ENCODE measurements at regions not wholly inside any gene's neighbourhood (a gene's known extent, or its start where the extent isn't known, plus 50 kb on each side); places are given as distances from the start of the nearest gene placed in this dataset.

GRCh38 chr5:119897537-119898370 is 268.4 kb downstream of the FAM170A start:
- no CpG with 5 or more reads among the region's 6 CpGs for WGBS (ENCODE audit: extremely low coverage, insufficient coverage, low lambda C conversion rate)
- no peak overlapping the region for H3K9ac ChIP-seq (ENCODE audit: low read length)
- H3K18ac ChIP-seq (ENCODE audit: low read length), result no peak overlapping the region
- peak; percentile 81 for DNase-seq
- H3K4me1 ChIP-seq (ENCODE audit: control insufficient read depth, low read depth, low read length), result peaks cover 2% of the 10 kb centered on the region
- H2BK15ac ChIP-seq (replicated peaks; ENCODE audit: low read depth), result no peak overlapping the region
- no peaks in the 10 kb centered on the region for H3K79me2 ChIP-seq (ENCODE audit: control insufficient read depth, insufficient read depth, low read length)
- no peak overlapping the region for H3K56ac ChIP-seq (ENCODE audit: low read length)
- H2BK5ac ChIP-seq (ENCODE audit: low read length), result no peak overlapping the region
- no peak overlapping the region for H3K27ac ChIP-seq (ENCODE audit: low read depth, low read length)
- no peak overlapping the region for H4K5ac ChIP-seq (ENCODE audit: low read length)
- no peaks in the 10 kb centered on the region for H3K27me3 ChIP-seq (ENCODE audit: insufficient read depth, low read length, poor library complexity)
- H2BK120ac ChIP-seq (ENCODE audit: low read depth, low read length), result no peak overlapping the region
- no peak overlapping the region for H3K23ac ChIP-seq (ENCODE audit: low read length)
- H3K4me2 ChIP-seq (ENCODE audit: low read length), result no peak overlapping the region
- no peaks in the 10 kb centered on the region for H3K36me3 ChIP-seq (ENCODE audit: control insufficient read depth, insufficient read depth, low read length)
- no peak overlapping the region for H3K4ac ChIP-seq (ENCODE audit: low read depth, low read length)
- H2AK5ac ChIP-seq (ENCODE audit: low read length), result no peak overlapping the region
- no peak overlapping the region for H4K8ac ChIP-seq (ENCODE audit: low read depth, low read length)
- H3K79me1 ChIP-seq (ENCODE audit: low read length), result no peaks in the 10 kb centered on the region
- H3K4me3 ChIP-seq (ENCODE audit: low read length), result no peak overlapping the region

GRCh38 chr5:119899981-119900380 is 270.6 kb downstream of the FAM170A start:
- Histone ChIP-seq H3K27me3 (ENCODE audit: insufficient read depth, low read length, poor library complexity) (no peaks in the 10 kb centered on the region), H3K4me3 (ENCODE audit: low read length) (no peak overlapping the region), H3K79me1 (ENCODE audit: low read length) (no peaks in the 10 kb centered on the region), H2AK5ac (ENCODE audit: low read length) (no peak overlapping the region), H3K4me2 (ENCODE audit: low read length) (no peak overlapping the region), H3K36me3 (ENCODE audit: control insufficient read depth, insufficient read depth, low read length) (no peaks in the 10 kb centered on the region), H4K5ac (ENCODE audit: low read length) (no peak overlapping the region), H3K4me1 (ENCODE audit: control insufficient read depth, low read depth, low read length) (peaks cover 2% of the 10 kb centered on the region), H3K18ac (ENCODE audit: low read length) (no peak overlapping the region), H4K8ac (ENCODE audit: low read depth, low read length) (no peak overlapping the region), H3K9ac (ENCODE audit: low read length) (no peak overlapping the region), H3K27ac (ENCODE audit: low read depth, low read length) (no peak overlapping the region), H3K79me2 (ENCODE audit: control insufficient read depth, insufficient read depth, low read length) (no peaks in the 10 kb centered on the region), H2BK120ac (ENCODE audit: low read depth, low read length) (no peak overlapping the region), H2BK15ac (replicated peaks; ENCODE audit: low read depth) (no peak overlapping the region), H3K56ac (ENCODE audit: low read length) (no peak overlapping the region), H3K23ac (ENCODE audit: low read length) (no peak overlapping the region), H2BK5ac (ENCODE audit: low read length) (no peak overlapping the region), H3K4ac (ENCODE audit: low read depth, low read length) (no peak overlapping the region)
- DNase-seq, result no peak
- WGBS (ENCODE audit: extremely low coverage, insufficient coverage, low lambda C conversion rate), result no CpG with 5 or more reads among the region's 2 CpGs

- H2BK120ac ChIP-seq (ENCODE audit: low read depth, low read length), result no peak overlapping the region
- H3K9ac ChIP-seq (ENCODE audit: low read length), result no peak overlapping the region
- H2BK5ac ChIP-seq (ENCODE audit: low read length), result no peak overlapping the region
- no peak overlapping the region for H4K5ac ChIP-seq (ENCODE audit: low read length)
- H2AK5ac ChIP-seq (ENCODE audit: low read length), result no peak overlapping the region
- no peaks in the 10 kb centered on the region for H3K79me1 ChIP-seq (ENCODE audit: low read length)
- H3K27me3 ChIP-seq (ENCODE audit: insufficient read depth, low read length, poor library complexity), result no peaks in the 10 kb centered on the region
- H3K4me3 ChIP-seq (ENCODE audit: low read length), result no peak overlapping the region
- no peak overlapping the region for H3K56ac ChIP-seq (ENCODE audit: low read length)
- no peak overlapping the region for H3K18ac ChIP-seq (ENCODE audit: low read length)
- H3K23ac ChIP-seq (ENCODE audit: low read length), result no peak overlapping the region
- no peaks in the 10 kb centered on the region for H3K4me1 ChIP-seq (ENCODE audit: control insufficient read depth, low read depth, low read length)
- H3K36me3 ChIP-seq (ENCODE audit: control insufficient read depth, insufficient read depth, low read length), result no peaks in the 10 kb centered on the region
- peak; percentile 43 for DNase-seq
- H3K4me2 ChIP-seq (ENCODE audit: low read length), result no peak overlapping the region
- H3K27ac ChIP-seq (ENCODE audit: low read depth, low read length), result no peak overlapping the region
- H3K4ac ChIP-seq (ENCODE audit: low read depth, low read length), result no peak overlapping the region
- no peak overlapping the region for H2BK15ac ChIP-seq (replicated peaks; ENCODE audit: low read depth)
- H4K8ac ChIP-seq (ENCODE audit: low read depth, low read length), result no peak overlapping the region
- no CpG with 5 or more reads among the region's 2 CpGs for WGBS (ENCODE audit: extremely low coverage, insufficient coverage, low lambda C conversion rate)
- no peaks in the 10 kb centered on the region for H3K79me2 ChIP-seq (ENCODE audit: control insufficient read depth, insufficient read depth, low read length)
Observed at GRCh38 chr5:119902593-119902992, 273.2 kb downstream of the FAM170A start.

GRCh38 chr5:119913425-119913824 is 284.1 kb downstream of the FAM170A start:
- H3K4me2 ChIP-seq (ENCODE audit: low read length), result no peak overlapping the region
- H3K9ac ChIP-seq (ENCODE audit: low read length), result no peak overlapping the region
- no peak overlapping the region for H3K4me3 ChIP-seq (ENCODE audit: low read length)
- H3K18ac ChIP-seq (ENCODE audit: low read length), result peak overlapping the region; percentile 69
- H2BK120ac ChIP-seq (ENCODE audit: low read depth, low read length), result no peak overlapping the region
- DNase-seq, result peak; percentile 24
- H3K36me3 ChIP-seq (ENCODE audit: control insufficient read depth, insufficient read depth, low read length), result no peaks in the 10 kb centered on the region
- no peak overlapping the region for H3K23ac ChIP-seq (ENCODE audit: low read length)
- no peak overlapping the region for H2BK15ac ChIP-seq (replicated peaks; ENCODE audit: low read depth)
- no peak overlapping the region for H3K27ac ChIP-seq (ENCODE audit: low read depth, low read length)
- H2BK5ac ChIP-seq (ENCODE audit: low read length), result no peak overlapping the region
- no peak overlapping the region for H3K4ac ChIP-seq (ENCODE audit: low read depth, low read length)
- no peak overlapping the region for H4K8ac ChIP-seq (ENCODE audit: low read depth, low read length)
- H3K79me2 ChIP-seq (ENCODE audit: control insufficient read depth, insufficient read depth, low read length), result no peaks in the 10 kb centered on the region
- no peak overlapping the region for H3K56ac ChIP-seq (ENCODE audit: low read length)
- H3K27me3 ChIP-seq (ENCODE audit: insufficient read depth, low read length, poor library complexity), result no peaks in the 10 kb centered on the region
- WGBS (ENCODE audit: extremely low coverage, insufficient coverage, low lambda C conversion rate), result no CpG with 5 or more reads among the region's 3 CpGs
- H2AK5ac ChIP-seq (ENCODE audit: low read length), result no peak overlapping the region
- H4K5ac ChIP-seq (ENCODE audit: low read length), result no peak overlapping the region
- H3K79me1 ChIP-seq (ENCODE audit: low read length), result no peaks in the 10 kb centered on the region
- no peaks in the 10 kb centered on the region for H3K4me1 ChIP-seq (ENCODE audit: control insufficient read depth, low read depth, low read length)

GRCh38 chr5:119919279-119919678 is 289.9 kb downstream of the FAM170A start:
- Histone ChIP-seq H2BK5ac (ENCODE audit: low read length) (no peak overlapping the region), H4K5ac (ENCODE audit: low read length) (no peak overlapping the region), H2BK15ac (replicated peaks; ENCODE audit: low read depth) (no peak overlapping the region), H3K56ac (ENCODE audit: low read length) (no peak overlapping the region), H3K4me3 (ENCODE audit: low read length) (no peak overlapping the region), H3K9ac (ENCODE audit: low read length) (no peak overlapping the region), H3K36me3 (ENCODE audit: control insufficient read depth, insufficient read depth, low read length) (no peaks in the 10 kb centered on the region), H3K27me3 (ENCODE audit: insufficient read depth, low read length, poor library complexity) (no peaks in the 10 kb centered on the region), H3K27ac (ENCODE audit: low read depth, low read length) (no peak overlapping the region), H3K79me1 (ENCODE audit: low read length) (no peaks in the 10 kb centered on the region), H4K8ac (ENCODE audit: low read depth, low read length) (no peak overlapping the region), H3K23ac (ENCODE audit: low read length) (no peak overlapping the region), H3K18ac (ENCODE audit: low read length) (no peak overlapping the region), H2BK120ac (ENCODE audit: low read depth, low read length) (no peak overlapping the region), H2AK5ac (ENCODE audit: low read length) (no peak overlapping the region), H3K79me2 (ENCODE audit: control insufficient read depth, insufficient read depth, low read length) (no peaks in the 10 kb centered on the region), H3K4ac (ENCODE audit: low read depth, low read length) (no peak overlapping the region), H3K4me1 (ENCODE audit: control insufficient read depth, low read depth, low read length) (no peaks in the 10 kb centered on the region), H3K4me2 (ENCODE audit: low read length) (no peak overlapping the region)
- no peak for DNase-seq
- WGBS (ENCODE audit: extremely low coverage, insufficient coverage, low lambda C conversion rate), result no CpG with 5 or more reads among the region's 1 CpG

GRCh38 chr5:119926301-119926700 is 296.9 kb downstream of the FAM170A start:
- DNase-seq, result no peak
- Histone ChIP-seq H3K4me2 (ENCODE audit: low read length) (no peak overlapping the region), H4K8ac (ENCODE audit: low read depth, low read length) (no peak overlapping the region), H3K4ac (ENCODE audit: low read depth, low read length) (no peak overlapping the region), H3K36me3 (ENCODE audit: control insufficient read depth, insufficient read depth, low read length) (no peaks in the 10 kb centered on the region), H4K5ac (ENCODE audit: low read length) (no peak overlapping the region), H3K79me2 (ENCODE audit: control insufficient read depth, insufficient read depth, low read length) (no peaks in the 10 kb centered on the region), H2AK5ac (ENCODE audit: low read length) (no peak overlapping the region), H3K23ac (ENCODE audit: low read length) (no peak overlapping the region), H3K4me3 (ENCODE audit: low read length) (no peak overlapping the region), H3K9ac (ENCODE audit: low read length) (no peak overlapping the region), H3K4me1 (ENCODE audit: control insufficient read depth, low read depth, low read length) (no peaks in the 10 kb centered on the region), H3K56ac (ENCODE audit: low read length) (no peak overlapping the region), H2BK15ac (replicated peaks; ENCODE audit: low read depth) (no peak overlapping the region), H3K79me1 (ENCODE audit: low read length) (no peaks in the 10 kb centered on the region), H3K18ac (ENCODE audit: low read length) (no peak overlapping the region), H2BK120ac (ENCODE audit: low read depth, low read length) (no peak overlapping the region), H3K27ac (ENCODE audit: low read depth, low read length) (no peak overlapping the region), H3K27me3 (ENCODE audit: insufficient read depth, low read length, poor library complexity) (no peaks in the 10 kb centered on the region), H2BK5ac (ENCODE audit: low read length) (no peak overlapping the region)
- WGBS (ENCODE audit: extremely low coverage, insufficient coverage, low lambda C conversion rate), result no CpG with 5 or more reads among the region's 1 CpG

Data from mesendoderm (in vitro differentiated cells).